ENCODE measurements at regions not wholly inside any gene's neighbourhood (a gene's known extent, or its start where the extent isn't known, plus 50 kb on each side); places are given as distances from the start of the nearest gene placed in this dataset.

- H3K36me3 ChIP-seq: no peaks in the 10 kb centered on the region
- H3K4me3 ChIP-seq: no peak overlapping the region
- 86 to 95% (median 91%) methylated on average over 4 to 8 of the region's 8 CpGs for WGBS, 5 donors
- H3K27ac ChIP-seq: no peak overlapping the region
- TF ChIP-seq EP300 (IDR thresholded peaks at IDR 0.05) (no peak), POLR2A (IDR thresholded peaks at IDR 0.05) (no peak), POLR2AphosphoS5 (IDR thresholded peaks at IDR 0.05) (no peak), CTCF (IDR thresholded peaks at IDR 0.05) (no peak)
- no peaks in the 10 kb centered on the region for H3K4me1 ChIP-seq
- DNase-seq: no peak
- intact Hi-C loops (cut with DNase I; ENCODE audit: low total_unique reads): no loop called here
- H3K27me3 ChIP-seq: no peaks in the 10 kb centered on the region
- H3K9me3 ChIP-seq: no peaks in the 10 kb centered on the region
Observed at GRCh38 chr5:66234241-66234640, 90.1 kb downstream of the SREK1 start.

- TF ChIP-seq EP300 (IDR thresholded peaks at IDR 0.05) (no peak), CTCF (IDR thresholded peaks at IDR 0.05) (no peak), POLR2A (IDR thresholded peaks at IDR 0.05) (no peak), POLR2AphosphoS5 (IDR thresholded peaks at IDR 0.05) (no peak)
- Histone ChIP-seq H3K27me3 (no peaks in the 10 kb centered on the region), H3K27ac (no peak overlapping the region), H3K9me3 (no peaks in the 10 kb centered on the region), H3K4me1 (no peaks in the 10 kb centered on the region), H3K4me3 (no peak overlapping the region), H3K36me3 (no peaks in the 10 kb centered on the region)
- intact Hi-C loops (cut with DNase I; ENCODE audit: low total_unique reads): no loop called here
- no peak for DNase-seq
- WGBS, 5 donors: 52 to 72% (median 61%) methylated on average over 6 of the region's 6 CpGs
Observed at GRCh38 chr5:66238435-66238834, 94.3 kb downstream of the SREK1 start.

GRCh38 chr5:66239034-66239433, 94.9 kb downstream of the SREK1 start:
- Histone ChIP-seq H3K4me3 (no peak overlapping the region), H3K27ac (no peak overlapping the region), H3K27me3 (no peaks in the 10 kb centered on the region), H3K36me3 (no peaks in the 10 kb centered on the region), H3K4me1 (no peaks in the 10 kb centered on the region), H3K9me3 (no peaks in the 10 kb centered on the region)
- DNase-seq: no peak
- intact Hi-C loops (cut with DNase I; ENCODE audit: low total_unique reads): no loop called here
- TF ChIP-seq POLR2A (IDR thresholded peaks at IDR 0.05): no peak
- no peak for TF ChIP-seq EP300 (IDR thresholded peaks at IDR 0.05)
- TF ChIP-seq POLR2AphosphoS5 (IDR thresholded peaks at IDR 0.05): no peak
- no peak for TF ChIP-seq CTCF (IDR thresholded peaks at IDR 0.05)
- WGBS, 5 donors: 48 to 77% (median 60%) methylated on average over 1 of the region's 1 CpG

- 86 to 94% (median 87%) methylated on average over 12 of the region's 12 CpGs for WGBS, 5 donors
- no peaks in the 10 kb centered on the region for H3K27me3 ChIP-seq
- H3K36me3 ChIP-seq: no peaks in the 10 kb centered on the region
- no peak for DNase-seq
- intact Hi-C loops (cut with DNase I; ENCODE audit: low total_unique reads): no loop called here
- TF ChIP-seq CTCF (IDR thresholded peaks at IDR 0.05) (no peak), POLR2A (IDR thresholded peaks at IDR 0.05) (no peak), EP300 (IDR thresholded peaks at IDR 0.05) (no peak), POLR2AphosphoS5 (IDR thresholded peaks at IDR 0.05) (no peak)
- H3K9me3 ChIP-seq: no peaks in the 10 kb centered on the region
- no peaks in the 10 kb centered on the region for H3K4me1 ChIP-seq
- no peak overlapping the region for H3K4me3 ChIP-seq
- H3K27ac ChIP-seq: no peak overlapping the region
Observed at GRCh38 chr5:66241136-66241825, 97.2 kb downstream of the SREK1 start.

Data from stomach (tissue), 8 donors.